ENCODE measurements at regions not wholly inside any gene's neighbourhood (a gene's known extent, or its start where the extent isn't known, plus 50 kb on each side); places are given as distances from the start of the nearest gene placed in this dataset.

DNA sequence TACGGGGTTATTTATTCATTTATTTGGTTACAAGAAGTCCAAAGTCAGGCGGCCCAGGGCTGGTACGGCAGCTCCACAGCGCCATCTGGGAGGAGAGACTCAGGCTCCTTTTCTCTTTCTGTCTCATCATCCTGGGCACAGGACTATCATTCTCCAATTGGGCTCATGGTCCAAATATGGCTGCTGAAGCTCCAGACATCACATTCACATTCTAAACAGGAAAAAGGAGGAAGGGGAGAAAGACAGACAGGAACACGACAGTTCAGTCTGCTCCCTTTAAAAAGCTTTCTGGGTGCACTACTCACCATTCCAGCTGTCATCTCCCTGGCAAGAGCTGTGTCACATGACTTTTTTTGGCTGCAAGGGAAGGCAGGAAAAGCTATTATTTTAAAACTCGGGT lies 74.4 kb upstream of the PDZD8 start (continued):
- TF ChIP-seq, protein P1, sequence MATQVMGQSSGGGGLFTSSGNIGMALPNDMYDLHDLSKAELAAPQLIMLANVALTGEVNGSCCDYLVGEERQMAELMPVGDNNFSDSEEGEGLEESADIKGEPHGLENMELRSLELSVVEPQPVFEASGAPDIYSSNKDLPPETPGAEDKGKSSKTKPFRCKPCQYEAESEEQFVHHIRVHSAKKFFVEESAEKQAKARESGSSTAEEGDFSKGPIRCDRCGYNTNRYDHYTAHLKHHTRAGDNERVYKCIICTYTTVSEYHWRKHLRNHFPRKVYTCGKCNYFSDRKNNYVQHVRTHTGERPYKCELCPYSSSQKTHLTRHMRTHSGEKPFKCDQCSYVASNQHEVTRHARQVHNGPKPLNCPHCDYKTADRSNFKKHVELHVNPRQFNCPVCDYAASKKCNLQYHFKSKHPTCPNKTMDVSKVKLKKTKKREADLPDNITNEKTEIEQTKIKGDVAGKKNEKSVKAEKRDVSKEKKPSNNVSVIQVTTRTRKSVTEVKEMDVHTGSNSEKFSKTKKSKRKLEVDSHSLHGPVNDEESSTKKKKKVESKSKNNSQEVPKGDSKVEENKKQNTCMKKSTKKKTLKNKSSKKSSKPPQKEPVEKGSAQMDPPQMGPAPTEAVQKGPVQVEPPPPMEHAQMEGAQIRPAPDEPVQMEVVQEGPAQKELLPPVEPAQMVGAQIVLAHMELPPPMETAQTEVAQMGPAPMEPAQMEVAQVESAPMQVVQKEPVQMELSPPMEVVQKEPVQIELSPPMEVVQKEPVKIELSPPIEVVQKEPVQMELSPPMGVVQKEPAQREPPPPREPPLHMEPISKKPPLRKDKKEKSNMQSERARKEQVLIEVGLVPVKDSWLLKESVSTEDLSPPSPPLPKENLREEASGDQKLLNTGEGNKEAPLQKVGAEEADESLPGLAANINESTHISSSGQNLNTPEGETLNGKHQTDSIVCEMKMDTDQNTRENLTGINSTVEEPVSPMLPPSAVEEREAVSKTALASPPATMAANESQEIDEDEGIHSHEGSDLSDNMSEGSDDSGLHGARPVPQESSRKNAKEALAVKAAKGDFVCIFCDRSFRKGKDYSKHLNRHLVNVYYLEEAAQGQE (IDR thresholded peaks at IDR 0.05; ENCODE audit: borderline replicate concordance), result peak; percentile 66
- TF ChIP-seq, protein P1 (CRISPR knock-in tag; IDR thresholded peaks at IDR 0.05; ENCODE audit: low read depth), result no peak
- TF ChIP-seq NFE2 (IDR thresholded peaks at IDR 0.05; ENCODE audit: low read depth) (peak; percentile 28), BDP1 (IDR thresholded peaks at IDR 0.05; ENCODE audit: insufficient read depth, insufficient read length) (no peak), MEIS2 (IDR thresholded peaks at IDR 0.05; ENCODE audit: partially characterized antibody) (no peak)
- TF ChIP-seq, protein P2, sequence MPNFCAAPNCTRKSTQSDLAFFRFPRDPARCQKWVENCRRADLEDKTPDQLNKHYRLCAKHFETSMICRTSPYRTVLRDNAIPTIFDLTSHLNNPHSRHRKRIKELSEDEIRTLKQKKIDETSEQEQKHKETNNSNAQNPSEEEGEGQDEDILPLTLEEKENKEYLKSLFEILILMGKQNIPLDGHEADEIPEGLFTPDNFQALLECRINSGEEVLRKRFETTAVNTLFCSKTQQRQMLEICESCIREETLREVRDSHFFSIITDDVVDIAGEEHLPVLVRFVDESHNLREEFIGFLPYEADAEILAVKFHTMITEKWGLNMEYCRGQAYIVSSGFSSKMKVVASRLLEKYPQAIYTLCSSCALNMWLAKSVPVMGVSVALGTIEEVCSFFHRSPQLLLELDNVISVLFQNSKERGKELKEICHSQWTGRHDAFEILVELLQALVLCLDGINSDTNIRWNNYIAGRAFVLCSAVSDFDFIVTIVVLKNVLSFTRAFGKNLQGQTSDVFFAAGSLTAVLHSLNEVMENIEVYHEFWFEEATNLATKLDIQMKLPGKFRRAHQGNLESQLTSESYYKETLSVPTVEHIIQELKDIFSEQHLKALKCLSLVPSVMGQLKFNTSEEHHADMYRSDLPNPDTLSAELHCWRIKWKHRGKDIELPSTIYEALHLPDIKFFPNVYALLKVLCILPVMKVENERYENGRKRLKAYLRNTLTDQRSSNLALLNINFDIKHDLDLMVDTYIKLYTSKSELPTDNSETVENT (CRISPR knock-in tag; IDR thresholded peaks at IDR 0.05), result no peak
- TF ChIP-seq, protein P3, sequence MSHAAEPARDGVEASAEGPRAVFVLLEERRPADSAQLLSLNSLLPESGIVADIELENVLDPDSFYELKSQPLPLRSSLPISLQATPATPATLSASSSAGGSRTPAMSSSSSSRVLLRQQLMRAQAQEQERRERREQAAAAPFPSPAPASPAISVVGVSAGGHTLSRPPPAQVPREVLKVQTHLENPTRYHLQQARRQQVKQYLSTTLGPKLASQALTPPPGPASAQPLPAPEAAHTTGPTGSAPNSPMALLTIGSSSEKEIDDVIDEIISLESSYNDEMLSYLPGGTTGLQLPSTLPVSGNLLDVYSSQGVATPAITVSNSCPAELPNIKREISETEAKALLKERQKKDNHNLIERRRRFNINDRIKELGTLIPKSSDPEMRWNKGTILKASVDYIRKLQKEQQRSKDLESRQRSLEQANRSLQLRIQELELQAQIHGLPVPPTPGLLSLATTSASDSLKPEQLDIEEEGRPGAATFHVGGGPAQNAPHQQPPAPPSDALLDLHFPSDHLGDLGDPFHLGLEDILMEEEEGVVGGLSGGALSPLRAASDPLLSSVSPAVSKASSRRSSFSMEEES (CRISPR knock-in tag; IDR thresholded peaks at IDR 0.05), result peak; percentile 54
- TF ChIP-seq, protein P4, sequence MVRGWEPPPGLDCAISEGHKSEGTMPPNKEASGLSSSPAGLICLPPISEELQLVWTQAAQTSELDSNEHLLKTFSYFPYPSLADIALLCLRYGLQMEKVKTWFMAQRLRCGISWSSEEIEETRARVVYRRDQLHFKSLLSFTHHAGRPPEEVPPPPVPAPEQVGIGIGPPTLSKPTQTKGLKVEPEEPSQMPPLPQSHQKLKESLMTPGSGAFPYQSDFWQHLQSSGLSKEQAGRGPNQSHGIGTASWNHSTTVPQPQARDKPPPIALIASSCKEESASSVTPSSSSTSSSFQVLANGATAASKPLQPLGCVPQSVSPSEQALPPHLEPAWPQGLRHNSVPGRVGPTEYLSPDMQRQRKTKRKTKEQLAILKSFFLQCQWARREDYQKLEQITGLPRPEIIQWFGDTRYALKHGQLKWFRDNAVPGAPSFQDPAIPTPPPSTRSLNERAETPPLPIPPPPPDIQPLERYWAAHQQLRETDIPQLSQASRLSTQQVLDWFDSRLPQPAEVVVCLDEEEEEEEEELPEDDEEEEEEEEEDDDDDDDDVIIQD (CRISPR knock-in tag; IDR thresholded peaks at IDR 0.05), result no peak

Data from K562 (cell line).